ENCODE measurements at regions not wholly inside any gene's neighbourhood (a gene's known extent, or its start where the extent isn't known, plus 50 kb on each side); places are given as distances from the start of the nearest gene placed in this dataset.

DNA sequence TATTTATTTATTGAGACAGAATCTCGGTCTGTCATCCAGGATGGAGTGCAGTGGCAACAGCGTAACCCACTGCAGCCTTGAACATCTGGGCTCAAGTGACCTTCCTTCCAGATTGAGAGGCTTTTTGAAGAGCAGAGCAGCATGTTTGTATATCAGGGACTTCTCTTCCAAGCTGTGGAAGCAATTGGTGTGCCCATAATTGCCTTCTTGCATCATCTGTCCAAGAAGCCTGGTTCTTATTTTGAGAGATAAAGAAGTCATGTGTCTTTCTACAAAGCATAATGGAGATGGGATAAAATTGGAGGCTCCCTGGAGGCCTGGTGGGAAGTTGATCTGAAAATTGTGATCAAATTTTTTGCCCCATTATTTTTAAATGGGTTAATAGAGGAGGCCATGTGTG, 183.8 kb upstream of the MCTP2 start:
- TF ChIP-seq USF1 (CRISPR knock-in tag; IDR thresholded peaks at IDR 0.05) = no peak
- TF ChIP-seq CTCF (IDR thresholded peaks at IDR 0.05) = no peak
- no peak for TF ChIP-seq ZNF396 (CRISPR knock-in tag; IDR thresholded peaks at IDR 0.05; ENCODE audit: borderline replicate concordance)
- no peak for TF ChIP-seq CREM (CRISPR knock-in tag; IDR thresholded peaks at IDR 0.05)
- TF ChIP-seq ZNF423 (CRISPR knock-in tag; IDR thresholded peaks at IDR 0.05) = no peak
- TF ChIP-seq, protein P1, sequence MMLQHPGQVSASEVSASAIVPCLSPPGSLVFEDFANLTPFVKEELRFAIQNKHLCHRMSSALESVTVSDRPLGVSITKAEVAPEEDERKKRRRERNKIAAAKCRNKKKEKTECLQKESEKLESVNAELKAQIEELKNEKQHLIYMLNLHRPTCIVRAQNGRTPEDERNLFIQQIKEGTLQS (CRISPR knock-in tag; conservative IDR thresholded peaks at IDR 0.05) = no peak
- TF ChIP-seq, protein P2, sequence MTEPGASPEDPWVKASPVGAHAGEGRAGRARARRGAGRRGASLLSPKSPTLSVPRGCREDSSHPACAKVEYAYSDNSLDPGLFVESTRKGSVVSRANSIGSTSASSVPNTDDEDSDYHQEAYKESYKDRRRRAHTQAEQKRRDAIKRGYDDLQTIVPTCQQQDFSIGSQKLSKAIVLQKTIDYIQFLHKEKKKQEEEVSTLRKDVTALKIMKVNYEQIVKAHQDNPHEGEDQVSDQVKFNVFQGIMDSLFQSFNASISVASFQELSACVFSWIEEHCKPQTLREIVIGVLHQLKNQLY (CRISPR knock-in tag; IDR thresholded peaks at IDR 0.05) = no peak
- TF ChIP-seq E2F5 (CRISPR knock-in tag; IDR thresholded peaks at IDR 0.05) = no peak
- no peak for TF ChIP-seq NR3C1 (CRISPR knock-in tag; conservative IDR thresholded peaks at IDR 0.05; ENCODE audit: low read depth)
- TF ChIP-seq FOXP1 (CRISPR knock-in tag; IDR thresholded peaks at IDR 0.05; ENCODE audit: borderline replicate concordance) = no peak
- TF ChIP-seq MYBL2 (CRISPR knock-in tag; IDR thresholded peaks at IDR 0.05) = no peak
